ENCODE measurements at regions not wholly inside any gene's neighbourhood (a gene's known extent, or its start where the extent isn't known, plus 50 kb on each side); places are given as distances from the start of the nearest gene placed in this dataset.

DNA sequence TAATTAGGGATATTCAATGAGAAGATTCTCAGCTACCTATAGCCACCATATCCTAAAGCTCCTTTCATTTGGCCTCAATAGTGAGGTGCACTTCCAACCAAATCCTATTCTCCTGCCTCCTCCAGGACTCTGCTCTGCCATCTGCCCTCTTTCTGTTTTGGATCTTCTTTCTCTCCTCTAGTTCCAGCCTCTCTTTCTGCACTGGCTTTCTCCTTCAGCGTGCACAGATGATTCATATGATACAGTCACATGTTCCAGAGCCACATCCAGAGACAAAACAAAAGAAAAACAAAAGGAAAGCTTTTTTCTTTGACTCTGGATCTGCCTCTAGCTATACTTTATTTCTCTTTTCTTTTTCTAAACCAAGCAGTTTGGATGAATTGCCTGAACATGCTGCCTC is 531.9 kb upstream of the MAN1A1 start:
- Histone ChIP-seq H2AFZ (no peak overlapping the region), H3K4me1 (ENCODE audit: insufficient read depth) (no peaks in the 10 kb centered on the region), H3F3A (replicated peaks; ENCODE audit: low read depth) (no peaks in the 10 kb centered on the region), H4K20me1 (replicated peaks; ENCODE audit: insufficient read depth) (no peaks in the 10 kb centered on the region), H3K9me2 (ENCODE audit: insufficient read depth) (no peaks in the 10 kb centered on the region), H3K79me2 (replicated peaks; ENCODE audit: insufficient read depth) (no peaks in the 10 kb centered on the region), H3K27me3 (ENCODE audit: insufficient read depth) (no peaks in the 10 kb centered on the region), H3K36me3 (ENCODE audit: insufficient read depth) (no peaks in the 10 kb centered on the region), H3K27ac (ENCODE audit: low read depth) (no peak overlapping the region), H3K4me2 (no peak overlapping the region), H3K4me3 (no peak overlapping the region)
- Mint-ChIP-seq H3K4me3 (no peak overlapping the region), H3K4me1 (no peaks in the 10 kb centered on the region), H3K27me3 (ENCODE audit: insufficient read depth, low read depth, poor library complexity) (peaks cover 2% of the 10 kb centered on the region), H3K9me3 (peaks cover 5% of the 10 kb centered on the region; the same call in 2 of the 3 replicates), H3K36me3 (ENCODE audit: low read depth) (no peaks in the 10 kb centered on the region), H3K27ac (no peak overlapping the region)
- ATAC-seq (no peak), DNase-seq (ENCODE audit: low spot score) (no peak)
- TF ChIP-seq, protein P1, sequence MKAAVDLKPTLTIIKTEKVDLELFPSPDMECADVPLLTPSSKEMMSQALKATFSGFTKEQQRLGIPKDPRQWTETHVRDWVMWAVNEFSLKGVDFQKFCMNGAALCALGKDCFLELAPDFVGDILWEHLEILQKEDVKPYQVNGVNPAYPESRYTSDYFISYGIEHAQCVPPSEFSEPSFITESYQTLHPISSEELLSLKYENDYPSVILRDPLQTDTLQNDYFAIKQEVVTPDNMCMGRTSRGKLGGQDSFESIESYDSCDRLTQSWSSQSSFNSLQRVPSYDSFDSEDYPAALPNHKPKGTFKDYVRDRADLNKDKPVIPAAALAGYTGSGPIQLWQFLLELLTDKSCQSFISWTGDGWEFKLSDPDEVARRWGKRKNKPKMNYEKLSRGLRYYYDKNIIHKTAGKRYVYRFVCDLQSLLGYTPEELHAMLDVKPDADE (IDR thresholded peaks at IDR 0.05), result no peak
- TF ChIP-seq, protein P2, sequence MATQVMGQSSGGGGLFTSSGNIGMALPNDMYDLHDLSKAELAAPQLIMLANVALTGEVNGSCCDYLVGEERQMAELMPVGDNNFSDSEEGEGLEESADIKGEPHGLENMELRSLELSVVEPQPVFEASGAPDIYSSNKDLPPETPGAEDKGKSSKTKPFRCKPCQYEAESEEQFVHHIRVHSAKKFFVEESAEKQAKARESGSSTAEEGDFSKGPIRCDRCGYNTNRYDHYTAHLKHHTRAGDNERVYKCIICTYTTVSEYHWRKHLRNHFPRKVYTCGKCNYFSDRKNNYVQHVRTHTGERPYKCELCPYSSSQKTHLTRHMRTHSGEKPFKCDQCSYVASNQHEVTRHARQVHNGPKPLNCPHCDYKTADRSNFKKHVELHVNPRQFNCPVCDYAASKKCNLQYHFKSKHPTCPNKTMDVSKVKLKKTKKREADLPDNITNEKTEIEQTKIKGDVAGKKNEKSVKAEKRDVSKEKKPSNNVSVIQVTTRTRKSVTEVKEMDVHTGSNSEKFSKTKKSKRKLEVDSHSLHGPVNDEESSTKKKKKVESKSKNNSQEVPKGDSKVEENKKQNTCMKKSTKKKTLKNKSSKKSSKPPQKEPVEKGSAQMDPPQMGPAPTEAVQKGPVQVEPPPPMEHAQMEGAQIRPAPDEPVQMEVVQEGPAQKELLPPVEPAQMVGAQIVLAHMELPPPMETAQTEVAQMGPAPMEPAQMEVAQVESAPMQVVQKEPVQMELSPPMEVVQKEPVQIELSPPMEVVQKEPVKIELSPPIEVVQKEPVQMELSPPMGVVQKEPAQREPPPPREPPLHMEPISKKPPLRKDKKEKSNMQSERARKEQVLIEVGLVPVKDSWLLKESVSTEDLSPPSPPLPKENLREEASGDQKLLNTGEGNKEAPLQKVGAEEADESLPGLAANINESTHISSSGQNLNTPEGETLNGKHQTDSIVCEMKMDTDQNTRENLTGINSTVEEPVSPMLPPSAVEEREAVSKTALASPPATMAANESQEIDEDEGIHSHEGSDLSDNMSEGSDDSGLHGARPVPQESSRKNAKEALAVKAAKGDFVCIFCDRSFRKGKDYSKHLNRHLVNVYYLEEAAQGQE (IDR thresholded peaks at IDR 0.05; ENCODE audit: unreplicated experiment), result no peak
- no peak for TF ChIP-seq NANOG (IDR thresholded peaks at IDR 0.05; ENCODE audit: borderline replicate concordance)
- TF ChIP-seq, protein P3, sequence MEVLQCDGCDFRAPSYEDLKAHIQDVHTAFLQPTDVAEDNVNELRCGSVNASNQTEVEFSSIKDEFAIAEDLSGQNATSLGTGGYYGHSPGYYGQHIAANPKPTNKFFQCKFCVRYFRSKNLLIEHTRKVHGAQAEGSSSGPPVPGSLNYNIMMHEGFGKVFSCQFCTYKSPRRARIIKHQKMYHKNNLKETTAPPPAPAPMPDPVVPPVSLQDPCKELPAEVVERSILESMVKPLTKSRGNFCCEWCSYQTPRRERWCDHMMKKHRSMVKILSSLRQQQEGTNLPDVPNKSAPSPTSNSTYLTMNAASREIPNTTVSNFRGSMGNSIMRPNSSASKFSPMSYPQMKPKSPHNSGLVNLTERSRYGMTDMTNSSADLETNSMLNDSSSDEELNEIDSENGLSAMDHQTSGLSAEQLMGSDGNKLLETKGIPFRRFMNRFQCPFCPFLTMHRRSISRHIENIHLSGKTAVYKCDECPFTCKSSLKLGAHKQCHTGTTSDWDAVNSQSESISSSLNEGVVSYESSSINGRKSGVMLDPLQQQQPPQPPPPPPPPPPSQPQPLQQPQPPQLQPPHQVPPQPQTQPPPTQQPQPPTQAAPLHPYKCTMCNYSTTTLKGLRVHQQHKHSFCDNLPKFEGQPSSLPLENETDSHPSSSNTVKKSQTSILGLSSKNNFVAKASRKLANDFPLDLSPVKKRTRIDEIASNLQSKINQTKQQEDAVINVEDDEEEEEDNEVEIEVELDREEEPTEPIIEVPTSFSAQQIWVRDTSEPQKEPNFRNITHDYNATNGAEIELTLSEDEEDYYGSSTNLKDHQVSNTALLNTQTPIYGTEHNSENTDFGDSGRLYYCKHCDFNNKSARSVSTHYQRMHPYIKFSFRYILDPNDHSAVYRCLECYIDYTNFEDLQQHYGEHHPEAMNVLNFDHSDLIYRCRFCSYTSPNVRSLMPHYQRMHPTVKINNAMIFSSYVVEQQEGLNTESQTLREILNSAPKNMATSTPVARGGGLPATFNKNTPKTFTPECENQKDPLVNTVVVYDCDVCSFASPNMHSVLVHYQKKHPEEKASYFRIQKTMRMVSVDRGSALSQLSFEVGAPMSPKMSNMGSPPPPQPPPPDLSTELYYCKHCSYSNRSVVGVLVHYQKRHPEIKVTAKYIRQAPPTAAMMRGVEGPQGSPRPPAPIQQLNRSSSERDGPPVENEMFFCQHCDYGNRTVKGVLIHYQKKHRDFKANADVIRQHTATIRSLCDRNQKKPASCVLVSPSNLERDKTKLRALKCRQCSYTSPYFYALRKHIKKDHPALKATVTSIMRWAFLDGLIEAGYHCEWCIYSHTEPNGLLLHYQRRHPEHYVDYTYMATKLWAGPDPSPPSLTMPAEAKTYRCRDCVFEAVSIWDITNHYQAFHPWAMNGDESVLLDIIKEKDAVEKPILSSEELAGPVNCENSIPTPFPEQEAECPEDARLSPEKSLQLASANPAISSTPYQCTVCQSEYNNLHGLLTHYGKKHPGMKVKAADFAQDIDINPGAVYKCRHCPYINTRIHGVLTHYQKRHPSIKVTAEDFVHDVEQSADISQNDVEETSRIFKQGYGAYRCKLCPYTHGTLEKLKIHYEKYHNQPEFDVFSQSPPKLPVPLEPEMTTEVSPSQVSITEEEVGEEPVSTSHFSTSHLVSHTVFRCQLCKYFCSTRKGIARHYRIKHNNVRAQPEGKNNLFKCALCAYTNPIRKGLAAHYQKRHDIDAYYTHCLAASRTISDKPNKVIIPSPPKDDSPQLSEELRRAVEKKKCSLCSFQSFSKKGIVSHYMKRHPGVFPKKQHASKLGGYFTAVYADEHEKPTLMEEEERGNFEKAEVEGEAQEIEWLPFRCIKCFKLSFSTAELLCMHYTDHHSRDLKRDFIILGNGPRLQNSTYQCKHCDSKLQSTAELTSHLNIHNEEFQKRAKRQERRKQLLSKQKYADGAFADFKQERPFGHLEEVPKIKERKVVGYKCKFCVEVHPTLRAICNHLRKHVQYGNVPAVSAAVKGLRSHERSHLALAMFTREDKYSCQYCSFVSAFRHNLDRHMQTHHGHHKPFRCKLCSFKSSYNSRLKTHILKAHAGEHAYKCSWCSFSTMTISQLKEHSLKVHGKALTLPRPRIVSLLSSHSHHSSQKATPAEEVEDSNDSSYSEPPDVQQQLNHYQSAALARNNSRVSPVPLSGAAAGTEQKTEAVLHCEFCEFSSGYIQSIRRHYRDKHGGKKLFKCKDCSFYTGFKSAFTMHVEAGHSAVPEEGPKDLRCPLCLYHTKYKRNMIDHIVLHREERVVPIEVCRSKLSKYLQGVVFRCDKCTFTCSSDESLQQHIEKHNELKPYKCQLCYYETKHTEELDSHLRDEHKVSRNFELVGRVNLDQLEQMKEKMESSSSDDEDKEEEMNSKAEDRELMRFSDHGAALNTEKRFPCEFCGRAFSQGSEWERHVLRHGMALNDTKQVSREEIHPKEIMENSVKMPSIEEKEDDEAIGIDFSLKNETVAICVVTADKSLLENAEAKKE (CRISPR knock-in tag; IDR thresholded peaks at IDR 0.05), result no peak
- no peak for TF ChIP-seq EZH2 (IDR thresholded peaks at IDR 0.05; ENCODE audit: low read depth, unreplicated experiment)
- no peak for TF ChIP-seq STAT1 (IDR thresholded peaks at IDR 0.05; ENCODE audit: unreplicated experiment)
- TF ChIP-seq POLR2AphosphoS5 (IDR thresholded peaks at IDR 0.05; ENCODE audit: low read depth), result no peak
- TF ChIP-seq, protein P4, sequence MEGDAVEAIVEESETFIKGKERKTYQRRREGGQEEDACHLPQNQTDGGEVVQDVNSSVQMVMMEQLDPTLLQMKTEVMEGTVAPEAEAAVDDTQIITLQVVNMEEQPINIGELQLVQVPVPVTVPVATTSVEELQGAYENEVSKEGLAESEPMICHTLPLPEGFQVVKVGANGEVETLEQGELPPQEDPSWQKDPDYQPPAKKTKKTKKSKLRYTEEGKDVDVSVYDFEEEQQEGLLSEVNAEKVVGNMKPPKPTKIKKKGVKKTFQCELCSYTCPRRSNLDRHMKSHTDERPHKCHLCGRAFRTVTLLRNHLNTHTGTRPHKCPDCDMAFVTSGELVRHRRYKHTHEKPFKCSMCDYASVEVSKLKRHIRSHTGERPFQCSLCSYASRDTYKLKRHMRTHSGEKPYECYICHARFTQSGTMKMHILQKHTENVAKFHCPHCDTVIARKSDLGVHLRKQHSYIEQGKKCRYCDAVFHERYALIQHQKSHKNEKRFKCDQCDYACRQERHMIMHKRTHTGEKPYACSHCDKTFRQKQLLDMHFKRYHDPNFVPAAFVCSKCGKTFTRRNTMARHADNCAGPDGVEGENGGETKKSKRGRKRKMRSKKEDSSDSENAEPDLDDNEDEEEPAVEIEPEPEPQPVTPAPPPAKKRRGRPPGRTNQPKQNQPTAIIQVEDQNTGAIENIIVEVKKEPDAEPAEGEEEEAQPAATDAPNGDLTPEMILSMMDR (conservative IDR thresholded peaks at IDR 0.05; ENCODE audit: low read depth in 2 of 2), result no peak
